Occipital lobe (tissue), 1 donor: ENCODE measurements at regions not wholly inside any gene's neighbourhood (a gene's known extent, or its start where the extent isn't known, plus 50 kb on each side); places are given as distances from the start of the nearest gene placed in this dataset.
"Not testable (repeated sequence)": the region's sequence is repeated elsewhere in the genome, so short reads cannot be mapped to it uniquely, and the experiment has no call there.

Experiments used
- DNase-seq: peaks from one replicate; lab custom pipeline; 2025; lab: John Stamatoyannopoulos, UW

DNA sequence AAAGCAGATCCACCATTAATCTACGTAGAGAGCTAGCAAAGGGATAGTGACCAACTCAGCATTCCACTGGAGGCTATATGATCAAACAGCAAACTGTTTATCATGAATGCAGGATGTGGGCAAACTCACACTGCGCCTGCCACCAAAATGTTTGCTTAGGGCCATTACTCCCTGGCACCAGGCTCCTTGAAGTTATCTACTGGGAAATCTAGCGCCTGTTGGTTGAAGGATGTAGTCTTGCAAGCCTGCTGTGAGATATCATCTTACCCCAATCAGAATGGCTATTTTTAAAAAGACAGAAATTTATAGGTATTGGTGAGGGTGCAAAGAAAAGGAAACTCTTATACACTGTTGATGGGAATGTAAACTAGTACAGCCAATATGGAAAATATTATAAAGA lies 332.5 kb upstream of the RPS23 start:
- DNase-seq, result no peak

DNA sequence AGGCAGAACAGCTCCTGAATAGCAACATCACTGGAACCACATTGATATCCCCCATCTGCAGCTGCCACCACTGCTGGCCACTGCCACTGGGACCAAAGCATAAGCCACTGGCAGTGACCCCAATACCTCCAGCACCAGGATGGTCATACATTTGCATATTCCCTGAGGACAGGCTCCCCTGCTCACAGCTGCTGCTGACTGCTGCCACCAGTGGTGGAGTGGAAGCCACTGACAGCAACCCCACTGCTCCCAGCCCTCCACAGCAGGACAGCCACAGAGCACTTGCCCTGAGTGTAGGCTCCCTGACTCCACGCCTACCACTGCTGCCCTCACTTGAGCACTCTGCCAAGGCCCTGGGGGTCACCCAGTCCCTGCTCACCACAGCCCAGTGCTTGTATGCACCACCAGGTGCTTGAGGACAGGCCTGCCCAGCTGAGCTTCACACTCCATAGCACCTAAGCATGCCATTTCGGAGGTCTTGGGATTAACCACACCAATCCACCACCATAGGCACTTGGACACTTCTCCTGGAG lies 327.4 kb upstream of the RPS23 start:
- no peak for DNase-seq

DNA sequence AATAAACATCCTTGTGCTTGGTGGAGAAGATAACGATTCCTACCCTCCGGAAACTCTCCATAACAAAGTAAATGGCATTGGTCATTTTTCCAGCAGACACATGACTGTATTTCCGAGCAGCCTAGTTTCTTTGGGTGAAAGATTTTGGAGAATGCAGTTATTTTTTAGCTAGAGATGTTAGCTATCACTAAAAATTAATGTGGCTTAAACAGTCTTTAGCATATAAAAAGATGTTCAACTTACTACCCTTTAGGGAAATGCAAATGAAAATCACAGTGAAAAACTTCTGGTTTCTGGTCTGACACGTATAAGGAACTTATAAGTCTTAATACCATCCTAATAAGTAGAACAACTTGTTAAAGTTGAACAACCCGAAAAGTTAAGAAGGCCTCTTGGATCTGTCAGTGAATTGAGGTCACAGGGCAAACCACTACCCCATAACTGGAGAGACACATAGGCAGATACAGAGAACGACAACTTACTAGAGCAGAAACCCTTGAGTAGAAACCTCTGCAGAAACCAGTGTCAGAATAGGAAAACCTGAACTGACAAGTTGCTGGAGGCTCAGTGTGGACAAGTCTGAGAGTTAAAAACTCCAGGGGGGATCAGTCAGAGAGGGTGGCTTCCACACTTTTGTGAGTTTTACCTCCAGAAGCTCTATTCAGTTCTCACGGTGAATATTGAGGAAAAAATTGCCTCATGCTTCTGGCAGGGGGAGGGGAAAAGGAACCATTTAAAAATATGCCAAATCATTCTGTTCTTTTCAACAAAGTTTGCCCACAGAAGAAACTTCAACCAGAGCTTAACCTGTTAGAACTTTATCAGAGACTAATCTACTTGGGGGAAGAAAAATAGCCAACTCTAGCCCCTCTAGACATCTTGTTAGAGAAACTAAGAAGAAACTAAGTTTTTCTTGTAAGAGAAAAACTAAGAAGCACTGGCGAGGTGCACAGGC lies 325.2 kb upstream of the RPS23 start:
- DNase-seq, result no peak

DNA sequence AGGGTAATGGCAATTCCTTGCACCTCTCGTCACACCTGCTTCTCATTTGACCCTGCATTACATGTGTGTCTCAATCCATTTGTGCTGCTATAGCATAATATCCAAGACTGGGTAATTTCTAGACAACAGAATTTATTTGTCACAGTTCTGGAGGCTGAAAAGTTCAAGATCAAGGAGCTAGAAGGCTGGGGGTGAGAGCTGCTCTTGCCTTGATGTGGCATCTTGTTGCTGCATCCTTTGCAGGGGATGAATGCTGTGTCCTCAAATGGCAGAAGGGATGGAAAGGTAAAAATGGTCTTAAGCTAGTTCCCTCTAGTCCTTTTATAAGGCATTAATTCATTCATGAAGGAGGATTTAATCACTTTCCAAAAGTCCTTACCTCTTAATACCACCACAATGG lies 323.7 kb upstream of the RPS23 start:
- DNase-seq, result no peak

DNA sequence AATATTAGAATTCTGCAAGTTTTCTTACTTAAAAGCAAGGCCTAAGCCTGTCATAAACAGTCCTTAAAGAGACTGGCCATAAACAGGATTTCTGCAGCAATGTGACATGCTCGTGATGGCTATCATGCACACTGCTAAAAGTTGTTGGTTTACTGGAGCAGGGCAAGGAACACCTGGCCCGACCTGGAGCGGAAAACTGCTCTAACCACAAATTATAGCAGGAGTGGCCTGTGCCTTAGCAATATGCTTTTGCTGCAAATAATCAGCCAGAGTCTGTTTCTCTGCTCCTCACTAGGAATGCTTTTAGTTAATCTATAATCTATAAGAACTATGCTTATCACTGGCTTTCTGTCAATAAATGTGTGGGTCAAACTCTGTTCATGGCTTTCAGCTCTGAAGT lies 322.9 kb upstream of the RPS23 start:
- DNase-seq, result no peak

DNA sequence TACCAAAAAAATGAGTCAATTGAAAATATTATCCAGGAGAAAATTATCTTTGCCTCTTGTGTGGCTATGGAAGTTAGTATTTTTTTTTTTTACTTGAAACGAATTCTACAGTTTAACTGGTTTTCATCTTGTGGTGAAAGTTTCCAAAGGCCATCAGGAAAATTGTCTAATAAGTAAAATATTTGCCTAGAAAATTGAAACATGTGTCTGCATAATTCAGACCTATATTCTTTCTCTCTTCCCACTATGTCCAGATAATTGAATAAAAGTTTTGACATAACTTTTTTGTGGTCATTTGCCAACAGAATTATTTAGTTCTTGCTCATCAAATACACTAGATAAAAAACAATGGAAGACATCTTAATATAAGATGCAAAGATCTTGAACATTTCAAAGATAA lies 321.5 kb upstream of the RPS23 start:
- DNase-seq, result no peak

DNA sequence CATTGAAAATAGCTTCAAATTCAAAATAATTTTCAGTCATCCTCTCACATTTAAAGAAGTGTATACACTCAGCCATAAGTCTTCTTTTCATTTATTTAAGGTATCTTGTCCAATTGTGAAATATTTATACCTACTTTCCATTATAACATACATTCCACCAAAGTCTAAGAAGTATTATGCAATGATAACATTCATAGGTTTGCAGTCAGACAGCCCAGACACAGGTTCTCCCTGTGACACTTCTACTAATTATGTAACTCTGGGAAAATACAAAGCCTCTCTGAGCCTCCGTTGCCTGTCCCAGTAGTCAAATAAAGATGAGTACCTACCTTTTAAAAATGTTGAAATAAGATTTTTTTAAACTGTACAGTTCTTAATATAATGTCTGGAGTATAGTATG lies 320.9 kb upstream of the RPS23 start:
- no peak for DNase-seq

DNA sequence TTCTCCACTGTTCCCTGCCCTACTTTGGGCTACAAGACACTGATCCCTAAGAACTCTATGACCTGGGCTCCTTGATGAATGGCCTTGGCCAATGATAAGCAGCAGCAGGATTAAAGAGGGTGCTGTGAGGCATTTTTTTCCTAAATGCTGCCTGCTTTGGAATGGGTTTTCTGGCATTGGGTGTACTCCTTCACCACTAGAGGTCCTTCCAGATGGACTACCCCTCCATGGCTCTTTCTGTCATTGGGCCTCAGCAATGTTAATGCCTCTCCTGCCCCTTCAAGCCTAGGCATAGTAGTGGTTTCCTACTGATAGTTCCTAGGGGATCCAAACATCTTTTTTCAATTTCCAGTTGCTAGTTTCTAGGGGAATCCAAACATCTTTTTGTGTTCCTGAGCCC lies 319.3 kb upstream of the RPS23 start:
- no peak for DNase-seq

DNA sequence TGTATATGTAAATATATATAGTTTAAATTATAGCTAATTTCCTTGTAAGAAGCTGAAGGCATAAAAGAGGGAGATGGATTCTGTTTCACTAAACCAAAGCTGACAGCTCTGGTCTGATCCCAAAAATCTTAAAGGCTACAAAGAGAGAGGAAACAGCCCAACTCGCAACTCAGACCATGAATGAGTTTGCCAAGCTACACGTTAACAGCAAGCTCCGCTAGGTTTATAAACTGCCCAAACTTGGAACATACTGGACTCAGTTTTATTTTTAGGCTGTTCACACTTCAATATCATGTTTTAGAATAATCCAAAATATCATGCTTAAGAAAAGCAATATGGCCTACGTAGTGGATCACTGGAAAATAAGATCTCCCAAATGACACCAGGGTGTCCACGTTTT lies 318.3 kb upstream of the RPS23 start:
- DNase-seq, result no peak

DNA sequence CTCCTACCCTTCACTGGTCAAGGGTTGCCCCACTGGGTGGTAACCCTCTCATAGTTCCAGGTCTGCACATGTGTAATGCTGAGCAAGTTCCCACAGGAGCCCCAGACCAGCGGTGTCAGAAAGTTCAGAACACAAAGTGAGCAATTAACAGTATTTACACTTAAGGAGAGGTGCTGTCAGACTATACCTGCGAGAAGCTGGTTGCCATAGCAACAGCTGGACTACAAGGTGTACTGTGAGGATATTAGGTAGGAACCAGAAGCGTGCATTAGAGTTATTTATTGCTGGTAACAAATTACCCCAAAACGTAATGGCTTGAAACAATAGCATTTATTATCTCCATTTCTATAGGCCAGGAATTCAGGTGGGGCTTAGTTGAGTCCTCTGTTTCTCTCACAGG lies 317.0 kb upstream of the RPS23 start:
- no peak for DNase-seq

DNA sequence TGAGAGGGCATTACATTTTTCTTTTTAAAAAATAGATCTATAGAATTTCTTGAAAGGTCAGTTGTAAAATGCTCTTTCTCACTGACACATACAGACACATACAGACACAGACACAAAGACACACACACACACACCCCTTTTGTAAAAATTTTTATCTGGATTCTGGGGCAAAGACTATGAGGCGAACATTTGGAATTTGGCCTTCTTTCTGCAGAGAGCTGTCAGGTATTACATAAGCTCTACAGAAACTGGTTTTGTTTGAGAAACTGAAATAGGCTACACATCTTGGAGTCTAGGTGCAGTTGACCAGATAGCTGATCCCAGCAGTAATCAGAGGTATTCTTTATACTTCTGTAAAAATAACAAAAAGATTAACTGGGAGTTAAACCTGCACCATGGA lies 315.9 kb upstream of the RPS23 start:
- DNase-seq, result no peak

DNA sequence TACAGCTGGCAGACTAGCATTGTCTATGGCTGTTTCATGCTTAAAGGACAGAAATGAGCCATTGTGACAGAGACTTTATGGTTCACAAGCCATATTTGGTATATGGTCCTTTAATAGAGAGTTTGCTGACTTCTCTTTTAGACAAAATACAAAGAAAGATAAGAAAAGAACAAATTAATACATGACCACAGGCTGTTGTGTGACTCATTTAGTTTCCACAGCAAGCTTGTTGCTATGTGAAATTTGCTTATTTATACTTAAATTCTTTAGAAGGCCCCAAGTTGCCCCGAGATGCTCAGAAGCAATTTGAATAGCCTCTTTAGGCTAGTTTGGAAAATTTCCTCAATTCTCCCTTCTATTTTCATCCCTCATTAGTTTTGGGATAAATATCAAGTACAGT lies 315.3 kb upstream of the RPS23 start:
- DNase-seq, result no peak

DNA sequence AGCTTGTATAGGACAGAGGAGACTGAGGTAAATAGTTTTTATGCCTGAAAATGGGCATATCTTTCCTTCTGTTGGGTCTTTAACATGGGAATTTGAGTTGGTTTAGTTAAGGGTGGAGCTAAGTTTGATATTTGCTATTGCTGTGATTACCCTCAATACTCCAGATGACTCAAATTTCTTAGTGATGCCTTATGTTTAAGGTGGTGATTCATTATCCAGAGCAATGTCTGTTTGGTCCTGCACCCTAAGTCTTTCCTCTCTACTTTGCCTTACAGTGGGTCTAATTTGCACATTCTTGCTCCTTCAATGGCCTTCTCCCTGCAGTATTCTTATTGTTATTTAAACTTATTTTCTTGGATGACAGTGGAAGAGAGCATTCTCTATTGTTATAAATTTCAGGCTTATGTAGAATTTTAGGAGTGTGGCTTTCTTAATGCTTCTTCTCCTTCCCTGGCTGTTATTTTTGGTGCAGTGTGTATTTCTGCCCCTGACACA lies 312.9 kb upstream of the RPS23 start:
- DNase-seq, result no peak

DNA sequence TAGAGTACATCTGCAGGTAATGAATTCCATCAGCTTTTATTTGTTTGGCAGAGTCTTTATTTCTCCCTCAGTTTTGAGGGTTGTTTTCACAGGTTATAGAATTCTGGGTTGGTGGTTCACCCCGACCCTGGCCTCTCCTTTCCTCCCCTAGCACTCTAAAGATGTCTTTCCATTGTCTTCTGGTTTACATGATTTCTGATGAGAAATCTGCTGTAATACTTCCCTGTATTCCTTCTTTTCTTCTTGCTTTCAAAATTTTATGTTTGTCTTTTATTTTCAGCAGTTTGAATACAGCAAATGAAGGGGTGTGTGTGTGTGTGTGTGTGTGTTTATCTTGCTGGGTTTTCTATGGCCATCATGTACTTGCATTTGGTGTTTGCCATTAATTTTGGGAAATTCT lies 312.0 kb upstream of the RPS23 start:
- DNase-seq, result no peak

DNA sequence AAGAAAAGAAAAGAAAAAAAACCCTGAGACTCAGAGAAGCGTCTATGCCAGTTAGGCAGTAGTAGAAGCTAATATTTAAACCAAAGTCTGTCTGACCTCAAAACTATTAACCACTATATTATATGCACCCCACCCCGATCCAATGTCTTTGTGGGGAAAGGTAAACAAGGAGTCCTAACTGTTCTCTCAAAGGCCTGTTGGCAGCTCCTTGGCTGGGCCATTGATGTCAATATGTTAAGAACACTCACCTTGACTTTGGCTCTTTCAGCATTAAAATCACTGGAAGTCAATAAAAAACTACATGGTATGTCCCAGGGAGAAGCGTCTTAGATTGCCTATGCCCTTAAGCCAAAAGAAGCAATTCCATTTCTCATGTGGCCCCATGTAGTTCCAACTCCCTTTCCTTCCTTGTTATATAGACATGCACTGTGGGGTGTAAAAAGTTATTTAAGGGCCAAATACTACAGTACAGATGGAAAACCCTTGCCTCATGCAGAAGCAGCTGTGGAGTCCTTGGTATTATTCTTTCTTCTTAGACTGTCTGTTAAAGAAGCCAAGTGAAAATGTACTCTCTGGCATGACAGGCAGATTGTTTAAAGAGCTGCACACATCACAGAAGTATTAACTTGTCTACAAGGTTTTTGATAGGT lies 308.6 kb upstream of the RPS23 start:
- no peak for DNase-seq

DNA sequence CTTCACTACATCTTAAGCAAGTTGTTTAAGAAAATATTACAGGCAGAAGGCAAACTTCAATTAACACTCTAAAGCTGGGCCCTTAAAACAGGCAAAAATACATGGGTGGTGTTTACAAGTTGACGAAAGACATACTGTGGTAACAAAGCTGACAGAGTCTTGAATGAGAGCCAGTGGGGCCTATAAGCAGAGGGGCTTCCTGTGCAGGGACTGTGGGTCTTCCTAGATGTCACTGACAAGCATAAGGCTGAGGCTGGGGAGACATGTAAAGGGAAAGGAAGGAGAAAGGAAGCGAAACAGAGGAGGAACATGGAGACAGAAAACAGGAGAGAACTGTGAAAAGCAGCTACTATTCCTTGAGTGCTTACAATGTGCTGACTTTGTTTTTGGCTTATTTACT lies 308.0 kb upstream of the RPS23 start:
- DNase-seq, result no peak

DNA sequence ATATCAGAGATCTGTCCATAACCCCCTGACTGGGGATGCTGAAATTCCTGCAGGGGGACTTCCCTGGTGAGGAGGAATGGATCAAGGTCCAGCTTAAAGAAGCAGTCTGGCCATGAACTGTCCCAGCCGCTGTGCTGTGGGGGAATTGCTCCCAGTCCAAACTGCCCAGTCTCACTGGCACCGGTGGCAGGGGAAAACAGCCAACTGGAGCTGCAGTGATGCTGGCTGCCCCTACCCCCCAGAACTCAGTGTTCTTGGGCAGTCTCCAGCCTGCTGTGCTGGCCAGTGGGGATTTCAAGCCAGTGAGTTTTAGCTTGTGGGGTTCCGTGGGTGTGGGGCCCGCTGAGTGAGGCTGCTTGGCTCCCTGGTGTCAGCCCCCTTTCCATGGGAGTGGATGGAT lies 306.5 kb upstream of the RPS23 start:
- peak; percentile 1 for DNase-seq

DNA sequence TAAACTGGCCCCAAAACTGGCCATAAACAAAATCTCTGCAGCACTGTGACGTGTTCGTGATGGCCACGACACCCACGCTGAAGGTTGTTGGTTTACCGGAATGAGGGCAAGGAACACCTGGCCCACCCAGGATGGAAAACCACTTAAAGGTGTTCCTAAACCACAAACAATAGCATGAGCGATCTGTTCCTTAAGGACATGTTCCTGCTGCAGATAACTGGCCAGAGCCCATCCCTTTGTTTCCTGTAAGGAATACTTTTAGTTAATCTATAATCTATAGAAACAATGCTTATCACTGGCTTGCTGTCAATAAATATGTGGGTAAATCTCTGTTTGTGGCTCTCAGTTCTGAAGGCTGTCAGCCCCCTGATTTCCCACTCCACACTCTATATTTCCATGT lies 305.2 kb upstream of the RPS23 start:
- DNase-seq, result not testable (repeated sequence)

DNA sequence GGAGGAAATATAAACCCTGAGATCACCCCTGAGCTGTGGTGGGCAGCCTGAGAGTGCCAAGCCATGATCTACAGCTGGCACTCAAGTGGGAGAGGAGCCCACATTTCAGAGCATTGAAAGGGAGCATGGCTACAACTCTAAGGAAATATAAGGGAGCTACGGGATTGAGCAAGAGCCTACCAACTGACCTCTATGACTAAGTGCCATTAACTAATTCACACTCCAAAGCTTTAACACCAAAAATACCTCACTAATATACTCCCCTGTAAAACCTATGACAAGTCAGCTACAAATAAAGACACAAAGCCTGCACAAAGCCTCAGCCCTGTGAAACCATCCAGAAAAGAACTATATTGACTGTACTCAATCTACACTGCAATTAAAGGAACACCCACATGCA lies 286.8 kb upstream of the RPS23 start:
- DNase-seq, result no peak

DNA sequence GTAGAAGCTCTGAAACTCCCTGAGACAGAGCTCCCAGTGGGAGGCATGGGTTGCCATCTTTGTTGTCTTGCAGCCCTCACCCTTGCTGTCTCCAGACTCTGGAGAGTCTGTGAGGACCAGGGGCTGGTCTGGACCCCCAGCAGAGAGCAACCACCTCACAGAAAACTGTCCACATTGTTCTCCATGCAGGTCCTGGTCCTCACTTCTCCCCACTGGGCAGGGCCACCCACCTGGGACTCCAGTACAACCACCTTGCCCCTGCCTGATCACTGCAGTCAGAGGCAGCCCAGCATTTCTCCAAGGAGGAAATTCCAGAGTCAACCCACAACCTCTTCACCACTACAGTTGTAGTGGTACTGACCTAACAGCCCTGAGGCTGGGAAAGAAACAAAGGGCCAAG lies 285.6 kb upstream of the RPS23 start:
- no peak for DNase-seq

DNA sequence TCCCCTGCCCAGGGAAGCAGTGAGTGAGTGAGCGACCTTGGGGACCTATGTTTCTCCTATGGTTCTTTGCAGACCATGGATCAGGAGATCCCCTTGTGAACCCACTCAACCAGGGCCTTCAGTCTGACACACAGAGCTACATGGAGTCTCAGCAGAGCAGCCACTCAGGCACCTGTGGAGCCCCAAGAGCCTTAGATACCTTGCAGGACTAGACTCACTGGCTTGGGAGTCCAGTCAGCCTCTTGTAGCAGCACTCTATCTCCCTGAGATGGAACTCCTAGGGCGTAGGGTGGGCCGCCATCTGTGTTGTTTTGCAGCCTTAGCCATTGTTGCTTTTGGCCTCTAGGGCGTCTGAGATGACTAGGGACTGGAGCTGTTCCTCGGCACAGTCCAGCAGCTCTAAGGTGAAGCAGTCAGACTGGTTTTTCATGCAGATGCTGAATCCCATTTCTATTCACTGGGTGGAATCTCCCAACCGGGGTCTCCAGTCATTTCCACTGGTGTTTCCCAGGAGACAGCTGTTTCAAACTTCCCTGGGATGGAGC lies 284.6 kb upstream of the RPS23 start:
- no peak for DNase-seq

DNA sequence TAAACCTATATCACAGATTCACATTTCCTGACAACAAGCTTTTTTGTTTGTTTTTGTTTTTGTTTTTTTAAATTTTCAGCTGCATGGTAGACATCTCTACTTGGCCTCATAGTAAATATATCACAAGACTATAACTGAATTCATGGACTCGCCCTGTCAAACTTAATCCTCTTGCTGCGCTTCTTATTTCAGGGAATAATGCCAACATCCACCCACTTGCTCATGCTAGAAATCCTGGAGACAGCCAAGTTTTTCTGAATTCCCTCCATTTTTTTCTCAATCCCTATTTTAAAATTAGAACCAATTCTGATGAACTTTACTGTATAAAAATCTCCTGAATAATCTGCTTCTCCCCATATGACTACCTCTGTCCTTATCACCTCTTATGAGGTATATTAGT lies 283.6 kb upstream of the RPS23 start:
- no peak for DNase-seq
